ENCODE measurements at regions not wholly inside any gene's neighbourhood (a gene's known extent, or its start where the extent isn't known, plus 50 kb on each side); places are given as distances from the start of the nearest gene placed in this dataset.

DNA sequence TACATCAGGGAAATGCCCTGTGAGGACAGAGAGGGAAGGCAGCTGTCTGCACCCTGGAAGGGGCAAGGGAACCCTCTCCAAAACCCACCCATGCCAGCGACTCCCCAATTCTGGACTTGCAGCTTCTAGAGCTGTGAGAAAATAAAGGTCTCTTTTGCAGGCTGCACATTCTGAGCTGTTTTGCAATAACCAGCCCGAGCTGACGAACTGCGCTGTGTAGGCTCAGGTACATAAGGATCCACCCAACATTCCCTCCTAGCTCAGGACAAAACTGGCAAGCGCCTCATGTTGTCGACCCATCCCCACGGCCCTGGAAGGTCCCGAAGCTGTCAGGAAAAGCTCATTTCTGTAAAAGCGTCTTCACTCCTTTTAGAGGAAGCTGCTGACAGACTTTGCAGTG is 271.8 kb downstream of the CRLF2 start:
- DNase-seq (ENCODE audit: low read depth) = no peak
- H3K4me3 ChIP-seq (ENCODE audit: low read depth, low read length) = no peak overlapping the region
- in situ Hi-C loops (cut with HindIII; ENCODE audit: low sequenced_read_pairs) = no loop called here
- TF ChIP-seq, protein P1, sequence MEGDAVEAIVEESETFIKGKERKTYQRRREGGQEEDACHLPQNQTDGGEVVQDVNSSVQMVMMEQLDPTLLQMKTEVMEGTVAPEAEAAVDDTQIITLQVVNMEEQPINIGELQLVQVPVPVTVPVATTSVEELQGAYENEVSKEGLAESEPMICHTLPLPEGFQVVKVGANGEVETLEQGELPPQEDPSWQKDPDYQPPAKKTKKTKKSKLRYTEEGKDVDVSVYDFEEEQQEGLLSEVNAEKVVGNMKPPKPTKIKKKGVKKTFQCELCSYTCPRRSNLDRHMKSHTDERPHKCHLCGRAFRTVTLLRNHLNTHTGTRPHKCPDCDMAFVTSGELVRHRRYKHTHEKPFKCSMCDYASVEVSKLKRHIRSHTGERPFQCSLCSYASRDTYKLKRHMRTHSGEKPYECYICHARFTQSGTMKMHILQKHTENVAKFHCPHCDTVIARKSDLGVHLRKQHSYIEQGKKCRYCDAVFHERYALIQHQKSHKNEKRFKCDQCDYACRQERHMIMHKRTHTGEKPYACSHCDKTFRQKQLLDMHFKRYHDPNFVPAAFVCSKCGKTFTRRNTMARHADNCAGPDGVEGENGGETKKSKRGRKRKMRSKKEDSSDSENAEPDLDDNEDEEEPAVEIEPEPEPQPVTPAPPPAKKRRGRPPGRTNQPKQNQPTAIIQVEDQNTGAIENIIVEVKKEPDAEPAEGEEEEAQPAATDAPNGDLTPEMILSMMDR (IDR thresholded peaks at IDR 0.05; ENCODE audit: low read depth, low read length, missing control alignments) = no peak

DNA sequence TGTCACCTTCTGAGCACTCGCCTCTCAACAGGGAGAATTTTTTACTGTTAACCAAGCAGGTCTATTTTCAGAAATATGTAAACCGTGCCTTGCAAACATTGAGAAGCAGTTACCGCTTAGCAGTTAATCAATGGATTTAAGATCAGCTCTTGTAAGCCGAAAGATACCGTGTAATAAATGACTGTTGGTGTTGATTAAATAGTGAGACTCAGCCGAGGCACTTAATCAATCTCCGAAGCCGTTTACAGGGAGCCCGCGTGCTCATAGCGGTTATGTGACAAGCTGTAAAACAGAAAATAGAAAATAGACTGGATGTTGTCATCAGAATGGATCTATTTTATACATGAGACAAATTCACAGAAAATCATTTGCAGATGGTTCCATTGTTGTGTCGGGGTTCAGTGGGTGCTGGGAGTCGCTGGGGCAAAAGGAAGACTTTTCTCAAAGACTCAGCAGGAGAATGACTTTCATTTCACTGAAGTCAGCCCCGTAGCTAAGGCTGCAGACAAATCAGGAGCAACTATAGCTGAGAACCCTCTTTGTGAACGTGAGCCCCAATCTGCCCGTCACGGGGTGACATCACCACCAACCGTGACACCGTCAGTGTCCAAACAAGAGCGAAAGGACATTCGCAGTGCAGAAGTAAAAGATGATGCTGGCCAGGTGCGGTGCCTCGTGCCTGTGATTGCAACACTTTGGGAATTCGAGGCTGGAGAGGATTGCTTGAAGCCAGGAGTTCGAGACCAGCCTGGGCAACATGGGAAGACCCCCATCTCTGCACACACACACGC is 275.3 kb downstream of the CRLF2 start:
- in situ Hi-C loops (cut with HindIII; ENCODE audit: low sequenced_read_pairs) = no loop called here
- no peak for DNase-seq (ENCODE audit: low read depth)
- TF ChIP-seq, protein P1 (IDR thresholded peaks at IDR 0.05; ENCODE audit: low read depth, low read length, missing control alignments) = no peak

DNA sequence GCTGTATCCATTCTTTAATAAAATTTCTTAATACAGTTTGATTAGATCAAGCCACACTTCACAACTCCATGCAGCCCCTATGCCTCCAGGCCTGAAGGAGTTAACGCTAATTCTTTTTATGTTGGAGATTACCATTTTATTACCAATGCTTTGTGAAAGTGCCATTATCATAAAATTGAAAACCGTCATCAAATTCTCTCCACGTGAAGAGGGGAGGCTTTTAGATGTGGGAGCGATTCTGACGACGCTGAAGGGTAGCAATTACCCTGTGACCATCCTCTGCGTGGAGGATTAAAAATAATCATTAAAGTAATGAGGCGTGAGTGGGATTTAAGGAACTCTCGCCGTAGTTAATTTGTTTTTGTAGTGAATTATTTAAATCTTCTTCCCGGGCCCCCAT is 278.8 kb downstream of the CRLF2 start:
- in situ Hi-C loops (cut with HindIII; ENCODE audit: low sequenced_read_pairs) = no loop called here
- TF ChIP-seq, protein P1 (IDR thresholded peaks at IDR 0.05; ENCODE audit: low read depth, low read length, missing control alignments) = no peak
- no peak overlapping the region for H3K4me3 ChIP-seq (ENCODE audit: low read depth, low read length)
- DNase-seq (ENCODE audit: low read depth) = no peak

More for the DNA sequence above, 275.3 kb downstream of the CRLF2 start:
- no peak overlapping the region for H3K4me3 ChIP-seq (ENCODE audit: low read depth, low read length)

DNA sequence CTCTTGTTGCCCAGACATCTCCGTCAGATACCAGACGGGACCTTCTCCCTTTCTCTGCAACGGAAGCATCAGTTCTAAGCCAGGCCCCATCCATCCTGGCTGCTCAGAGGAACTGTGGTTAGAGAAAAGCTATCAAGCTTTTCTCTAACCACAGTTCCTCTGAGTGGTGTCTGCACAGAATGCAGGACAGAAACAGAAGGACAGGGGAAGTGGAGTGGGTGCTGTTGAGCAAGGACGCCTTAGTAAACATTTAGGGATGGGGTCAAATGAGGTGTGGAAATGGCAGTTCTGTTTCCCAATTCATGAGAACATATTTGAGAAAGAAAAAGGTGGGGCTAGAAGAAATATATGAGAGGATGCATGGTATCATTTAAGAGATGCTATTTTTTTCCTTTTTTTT is 283.8 kb downstream of the CRLF2 start:
- DNase-seq (ENCODE audit: low read depth) = no peak
- TF ChIP-seq, protein P1 (IDR thresholded peaks at IDR 0.05; ENCODE audit: low read depth, low read length, missing control alignments) = no peak
- H3K4me3 ChIP-seq (ENCODE audit: low read depth, low read length) = no peak overlapping the region
- in situ Hi-C loops (cut with HindIII; ENCODE audit: low sequenced_read_pairs) = no loop called here

DNA sequence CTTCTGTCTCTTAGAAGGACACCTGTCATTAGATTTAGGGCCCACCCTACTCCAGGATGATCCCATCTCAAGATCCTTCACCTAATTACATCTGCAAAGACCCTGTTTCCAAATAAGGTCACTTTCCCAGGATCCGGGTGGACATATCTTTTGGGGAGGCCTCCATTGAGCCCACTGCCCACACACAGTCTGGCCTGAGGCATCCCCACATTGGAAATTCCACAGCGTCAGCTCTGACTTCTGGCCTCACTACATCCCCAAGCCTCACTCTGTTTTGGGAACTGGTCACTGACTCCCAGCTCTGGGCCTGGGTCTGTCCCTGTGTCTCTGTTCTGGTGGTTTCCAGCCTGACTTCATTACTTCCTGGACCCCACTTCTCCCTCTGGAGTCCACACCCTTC is 285.5 kb downstream of the CRLF2 start:
- no peak for DNase-seq (ENCODE audit: low read depth)
- TF ChIP-seq, protein P1 (IDR thresholded peaks at IDR 0.05; ENCODE audit: low read depth, low read length, missing control alignments) = no peak
- no peak overlapping the region for H3K4me3 ChIP-seq (ENCODE audit: low read depth, low read length)
- in situ Hi-C loops (cut with HindIII; ENCODE audit: low sequenced_read_pairs) = no loop called here

DNA sequence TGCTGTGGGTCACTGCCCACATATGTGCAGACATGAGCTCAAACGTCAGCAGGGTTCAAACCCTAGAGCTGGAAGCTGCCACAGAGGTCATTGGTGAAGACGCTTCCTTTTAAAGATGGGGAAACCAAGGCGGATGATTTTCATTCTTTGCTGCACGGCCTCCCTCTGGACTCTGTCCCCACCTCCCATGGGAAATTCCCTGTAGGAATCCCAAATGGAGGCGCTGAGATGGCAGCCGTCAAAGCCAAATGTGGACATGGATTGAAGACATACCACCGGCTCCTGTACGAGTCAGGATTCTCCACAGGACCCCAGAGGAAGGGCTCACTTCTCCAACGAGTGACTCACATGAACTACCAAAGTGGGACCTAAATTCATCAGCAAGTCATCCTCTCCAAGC is 286.4 kb downstream of the CRLF2 start:
- no peak for DNase-seq (ENCODE audit: low read depth)
- TF ChIP-seq, protein P1 (IDR thresholded peaks at IDR 0.05; ENCODE audit: low read depth, low read length, missing control alignments) = no peak
- in situ Hi-C loops (cut with HindIII; ENCODE audit: low sequenced_read_pairs) = no loop called here
- H3K4me3 ChIP-seq (ENCODE audit: low read depth, low read length) = no peak overlapping the region

Data from astrocyte of the cerebellum (primary cell).